Retinal pigment epithelial cell (primary cell): ENCODE measurements at regions not wholly inside any gene's neighbourhood (a gene's known extent, or its start where the extent isn't known, plus 50 kb on each side); places are given as distances from the start of the nearest gene placed in this dataset.

Experiments used
- DNase-seq: peaks from one replicate; pipeline ENCODE4 v3.0.0-alpha.2; 2010; ENCODE audit warnings: low read depth
- H3K4me3 ChIP-seq: 2 replicates; pipeline ENCODE4 v1.5.1; 2011; ENCODE audit warnings: mild to moderate bottlenecking, low read length, control low read depth, moderate library complexity
- CTCF ChIP-seq: conservative IDR thresholded peaks from 2 replicates; pipeline ENCODE4 v1.5.1; 2011; ENCODE audit warnings: low read depth, low read length, control low read depth, inconsistent platforms

GRCh38 chr6:14328163-14328562 lies 210.6 kb downstream of the CD83 start:
- no peak for TF ChIP-seq CTCF
- DNase-seq: no peak
- H3K4me3 ChIP-seq: no peak overlapping the region

- DNase-seq: no peak
- TF ChIP-seq CTCF: no peak
- no peak overlapping the region for H3K4me3 ChIP-seq
Observed at GRCh38 chr6:14333556-14334305, 216.2 kb downstream of the CD83 start.

- no peak for TF ChIP-seq CTCF
- H3K4me3 ChIP-seq: no peak overlapping the region
- no peak for DNase-seq
Observed at GRCh38 chr6:14335071-14335470, 217.5 kb downstream of the CD83 start.

- no peak for DNase-seq
- TF ChIP-seq CTCF: no peak
- H3K4me3 ChIP-seq: no peak overlapping the region
Observed at GRCh38 chr6:14337152-14337551, 219.6 kb downstream of the CD83 start.

- no peak for DNase-seq
- no peak overlapping the region for H3K4me3 ChIP-seq
- TF ChIP-seq CTCF: no peak
Observed at GRCh38 chr6:14339172-14339571, 221.6 kb downstream of the CD83 start.

- TF ChIP-seq CTCF: no peak
- no peak overlapping the region for H3K4me3 ChIP-seq
- no peak for DNase-seq
Observed at GRCh38 chr6:14339711-14340584, 222.4 kb downstream of the CD83 start.
